K562 (cell line): ENCODE measurements at regions not wholly inside any gene's neighbourhood (a gene's known extent, or its start where the extent isn't known, plus 50 kb on each side); places are given as distances from the start of the nearest gene placed in this dataset.

Source experiments
- ATAC-seq: fragments of 200-7000 bp; cut with Tn5 transposase; 3 replicates; pipeline ENCODE4 v1.9.1; 2020; ENCODE audit warnings: moderate library complexity
- BruUV-seq: library from RNA; stranded (reverse); fragments of 400-500 nt; replicated peaks from 2 replicates; lab custom pipeline; 2021; lab: Mats Ljungman, UMichigan
- CTCF ChIA-PET: fragments of 300-600 bp; formaldehyde crosslinking; extraction: SDS; loops from one replicate; lab custom pipeline; 2021; ENCODE audit warnings: low intra/inter-chr PET ratio; lab: Yijun Ruan, JAX
- POLR2A ChIA-PET: fragments of 300-600, 350-650 bp; sonication (Branson Sonifier 250); formaldehyde crosslinking; extraction: SDS; loops from one replicate; lab custom pipeline; 2021; ENCODE audit warnings: antibody characterized with exemption, inconsistent platforms; lab: Yijun Ruan, JAX
- DNase-seq, 4 experiments: peaks; one replicate each; pipeline versions ENCODE4 v3.0.0 to v3.0.0-alpha.2; 2011 to 2018; ENCODE audit warnings: low spot score in 3 of 4, mixed read lengths in 3 of 4; ENCODE audit errors: extremely low read depth in 1 of 4
- FAIRE-seq: peaks from 2 replicates; lab custom pipeline; 2011; peaks lifted over from hg19 to GRCh38; lab: Jason Lieb, UNC
- H2AFZ ChIP-seq: 2 replicates; pipeline ENCODE4 v1.6.0; 2011; ENCODE audit warnings: low read depth, low read length, control low read depth, inconsistent platforms
- H3K27ac ChIP-seq: fragments of 200-600 bp; 3 replicates; pipeline ENCODE4 v1.8.0; 2011; ENCODE audit warnings: low read depth, mild to moderate bottlenecking, control low read depth, inconsistent platforms, low read length, moderate library complexity, mixed read lengths; ENCODE audit errors: extremely low read depth
- H3K27me3 ChIP-seq, 2 experiments: fragments of 300-600 bp in 1 of 2; 2 replicates in 1 of 2; 3 replicates in 1 of 2; pipeline versions ENCODE4 v1.6.0 to v1.8.0; 2011; ENCODE audit warnings: inconsistent platforms in 2 of 2, low read length in 2 of 2, mild to moderate bottlenecking in 1 of 2, mixed read lengths in 1 of 2, moderate library complexity in 1 of 2; ENCODE audit not compliant: control insufficient read depth in 2 of 2, insufficient read depth in 2 of 2
- H3K36me3 ChIP-seq: fragments of 300-600 bp; 3 replicates; pipeline ENCODE4 v1.8.0; 2011; ENCODE audit warnings: mild to moderate bottlenecking, low read length, inconsistent platforms; ENCODE audit not compliant: control insufficient read depth, insufficient read depth
- H3K4me1 ChIP-seq, 2 experiments: fragments of 200-600 bp in 1 of 2; replicated peaks in 1 of 2; 2 replicates in 1 of 2; 3 replicates in 1 of 2; pipeline versions ENCODE4 v1.5.1 to v1.8.0; 2011; ENCODE audit warnings: inconsistent platforms in 2 of 2, low read length in 2 of 2, mild to moderate bottlenecking in 1 of 2, mixed read lengths in 1 of 2, moderate library complexity in 1 of 2; ENCODE audit not compliant: control insufficient read depth in 2 of 2, insufficient read depth in 2 of 2
- H3K4me2 ChIP-seq: 2 replicates; pipeline ENCODE4 v1.6.1; 2011; ENCODE audit warnings: low read length, control low read depth, inconsistent platforms, mixed read lengths; ENCODE audit not compliant: insufficient read depth
- H3K4me3 ChIP-seq: fragments of 200-600 bp; sonication (generic), shearing (Covaris generic); 2 replicates; pipeline ENCODE4 v1.5.1; 2016; ENCODE audit warnings: control low read depth, inconsistent platforms
- H3K79me2 ChIP-seq: fragments of 200-600 bp; 3 replicates; pipeline ENCODE4 v1.8.0; 2011; ENCODE audit warnings: low read length, inconsistent platforms; ENCODE audit not compliant: control insufficient read depth, insufficient read depth
- H3K9ac ChIP-seq, 2 experiments: 2 replicates each; pipeline versions ENCODE4 v1.6.0 to v1.6.1; 2011; ENCODE audit warnings: low read depth in 2 of 2, low read length in 2 of 2, control low read depth in 1 of 2, inconsistent platforms in 1 of 2, mild to moderate bottlenecking in 1 of 2, mixed read lengths in 1 of 2; ENCODE audit not compliant: insufficient read depth in 1 of 2
- H3K9me1 ChIP-seq: one replicate; pipeline ENCODE4 v1.6.0; 2011; ENCODE audit warnings: inconsistent platforms, mild to moderate bottlenecking, low read length, moderate library complexity; ENCODE audit not compliant: control insufficient read depth, insufficient read depth
- H3K9me3 ChIP-seq: replicated peaks from 2 replicates; pipeline ENCODE4 v1.5.1; 2011; ENCODE audit warnings: low read depth, low read length, inconsistent platforms; ENCODE audit not compliant: control insufficient read depth, insufficient read depth
- H4K20me1 ChIP-seq: replicated peaks from 2 replicates; pipeline ENCODE4 v1.6.1; 2011; ENCODE audit warnings: low read length, inconsistent platforms, mixed read lengths; ENCODE audit not compliant: control insufficient read depth, insufficient read depth
- ARID4B ChIP-seq: sonication (generic); formaldehyde crosslinking; IDR thresholded peaks from 2 replicates; pipeline ENCODE4 v1.8.0; 2022; ENCODE audit warnings: mild to moderate bottlenecking, missing genetic modification reagents
- CBX2 ChIP-seq: fragments of 200-600 bp; sonication (generic); IDR thresholded peaks from one replicate; pipeline ENCODE4 v1.6.1; 2012; ENCODE audit warnings: mild to moderate bottlenecking, low read length, inconsistent platforms; ENCODE audit not compliant: insufficient read depth, poor library complexity, severe bottlenecking
- GABPA ChIP-seq: fragments of 200-800 bp; sonication (Bioruptor generic); conservative IDR thresholded peaks from 2 replicates; pipeline ENCODE4 v1.6.1; 2016; ENCODE audit warnings: low read depth, missing genetic modification characterization, missing compliant biosample characterization
- ILF3 ChIP-seq: fragments of 450-650 bp; IDR thresholded peaks from 2 replicates; pipeline ENCODE4 v1.6.1; 2018; ENCODE audit warnings: antibody characterized with exemption, mild to moderate bottlenecking, moderate library complexity, borderline replicate concordance
- LEF1 ChIP-seq: fragments of 450-650 bp; IDR thresholded peaks from 2 replicates; pipeline ENCODE4 v1.6.1; 2016; ENCODE audit warnings: mild to moderate bottlenecking
- MNT ChIP-seq, 2 experiments: fragments of 450-650 bp; conservative IDR thresholded peaks; 2 replicates each; pipeline ENCODE4 v1.6.1; 2017; ENCODE audit warnings: mild to moderate bottlenecking in 2 of 2, moderate library complexity in 2 of 2
- PTRF ChIP-seq: fragments of 450-650 bp; IDR thresholded peaks from 2 replicates; pipeline ENCODE4 v1.6.1; 2016; ENCODE audit warnings: mild to moderate bottlenecking, missing genetic modification characterization, missing compliant biosample characterization
- RCOR1 ChIP-seq, 2 experiments: IDR thresholded peaks; 2 replicates each; pipeline ENCODE4 v1.6.1; 2012; ENCODE audit warnings: low read depth in 2 of 2, low read length in 2 of 2, borderline replicate concordance in 1 of 2, improper control_type of control experiment in 1 of 2
- ZC3H4 ChIP-seq: sonication (generic); formaldehyde crosslinking; IDR thresholded peaks from 2 replicates; pipeline ENCODE4 v1.9.0; 2021; ENCODE audit warnings: missing genetic modification reagents, borderline replicate concordance
- ZC3H8 ChIP-seq: fragments of 450-650 bp; IDR thresholded peaks from 2 replicates; pipeline ENCODE4 v1.6.1; 2017
- ZFPM2 ChIP-seq: fragments of 250-450 bp; sonication (Bioruptor Pico); IDR thresholded peaks from 2 replicates; pipeline ENCODE4 v1.5.1; 2022; ENCODE audit warnings: mild to moderate bottlenecking
- ZNF197 ChIP-seq: fragments of 200-800 bp; sonication (Bioruptor generic); IDR thresholded peaks from 2 replicates; pipeline ENCODE4 v1.6.1; 2016; ENCODE audit warnings: low read depth, missing genetic modification characterization, missing compliant biosample characterization
- ZNF23 ChIP-seq: fragments of 250-450 bp; sonication (Bioruptor Pico); IDR thresholded peaks from 2 replicates; pipeline ENCODE4 v1.4.0; 2020; ENCODE audit warnings: mild to moderate bottlenecking
- WGBS: fragments of 100-300 bp; shearing (Covaris generic); methylation state at CpG from one replicate; pipeline ENCODE4 v1.1.6; 2016; ENCODE audit warnings: low coverage, mixed read lengths; ENCODE audit not compliant: insufficient coverage; ENCODE audit errors: missing lambda C conversion rate; 5-methylcytosine and 5-hydroxymethylcytosine counted together
- in situ Hi-C: fragments of 300-500 bp; cut with MboI; formaldehyde crosslinking; loops from 4 replicates; pipeline ENCODE4 v1.15.0; 2018; ENCODE audit warnings: inconsistent platforms, mixed read lengths
- intact Hi-C: fragments of 100-400 bp; cut with micrococcal nuclease; formaldehyde crosslinking; loops from 2 replicates; pipeline ENCODE4 v1.14.2; 2022
- TF ChIP-seq, protein P1 (sequence below): fragments of 250-450 bp; sonication (Bioruptor Pico); IDR thresholded peaks from 2 replicates; pipeline ENCODE4 v1.5.0; 2021
- TF ChIP-seq, protein P2 (sequence below): fragments of 450-650 bp; formaldehyde crosslinking; IDR thresholded peaks from 2 replicates; pipeline ENCODE4 v1.4.0; 2020; ENCODE audit warnings: mild to moderate bottlenecking, moderate library complexity

DNA sequence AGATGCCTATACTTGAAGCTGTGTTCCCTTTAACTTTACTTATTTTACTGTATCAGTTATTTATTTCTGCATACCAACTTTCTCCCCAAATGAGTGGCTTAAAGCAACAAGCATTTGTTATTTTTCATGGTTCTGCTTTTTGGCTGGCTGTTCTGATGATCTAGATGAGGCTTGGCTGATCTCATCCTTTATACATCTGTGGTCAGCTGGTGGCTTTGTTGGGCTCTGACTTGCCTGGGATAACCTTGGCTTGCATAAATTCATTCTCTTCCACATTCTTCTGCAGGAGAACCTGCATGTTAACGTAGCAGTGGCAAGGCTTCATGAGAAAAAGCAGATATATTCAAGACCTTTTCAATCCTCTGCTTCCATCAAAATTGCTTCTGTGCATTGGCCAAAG, 1317.6 kb downstream of the ADGRL3 start:
- Histone ChIP-seq H3K4me2 (no peak overlapping the region), H3K27ac (no peak overlapping the region), H3K4me1 (no peaks in the 10 kb centered on the region), H4K20me1 (no peaks in the 10 kb centered on the region), H3K36me3 (no peaks in the 10 kb centered on the region), H2AFZ (no peak overlapping the region), H3K79me2 (no peaks in the 10 kb centered on the region), H3K9me1 (no peaks in the 10 kb centered on the region), H3K4me3 (no peak overlapping the region), H3K9ac (no peak overlapping the region), H3K9me3 (no peaks in the 10 kb centered on the region), H3K27me3 (no peaks in the 10 kb centered on the region)
- POLR2A ChIA-PET = no interaction called here
- in situ Hi-C loops (no loop called here), intact Hi-C loops (no loop called here)
- CTCF ChIA-PET = no interaction called here
- FAIRE-seq = no peak
- WGBS = 0% methylated on average over 1 of the region's 1 CpG
- no TSS peak for BruUV-seq
- no peak for DNase-seq
- ATAC-seq = no peak
- no peak for TF ChIP-seq ZNF197 (CRISPR knock-in tag)
- no peak for TF ChIP-seq ZC3H8
- no peak for TF ChIP-seq MNT (conservative IDR thresholded peaks at IDR 0.05)
- no peak for TF ChIP-seq PTRF (tag)
- TF ChIP-seq, protein P1, sequence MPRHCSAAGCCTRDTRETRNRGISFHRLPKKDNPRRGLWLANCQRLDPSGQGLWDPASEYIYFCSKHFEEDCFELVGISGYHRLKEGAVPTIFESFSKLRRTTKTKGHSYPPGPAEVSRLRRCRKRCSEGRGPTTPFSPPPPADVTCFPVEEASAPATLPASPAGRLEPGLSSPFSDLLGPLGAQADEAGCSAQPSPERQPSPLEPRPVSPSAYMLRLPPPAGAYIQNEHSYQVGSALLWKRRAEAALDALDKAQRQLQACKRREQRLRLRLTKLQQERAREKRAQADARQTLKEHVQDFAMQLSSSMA (CRISPR knock-in tag) = no peak
- no peak for TF ChIP-seq ZC3H4 (CRISPR knock-in tag)
- no peak for TF ChIP-seq ZNF23 (CRISPR knock-in tag)
- TF ChIP-seq ILF3 = no peak
- TF ChIP-seq ARID4B (CRISPR knock-in tag) = no peak
- TF ChIP-seq ZFPM2 = no peak
- TF ChIP-seq GABPA (tag) = no peak
- no peak for TF ChIP-seq CBX2
- TF ChIP-seq LEF1 = no peak
- no peak for TF ChIP-seq RCOR1 (IDR thresholded peaks at IDR 0.05; ENCODE audit: borderline replicate concordance in 1 of 2, low read depth in 2 of 2, low read length in 2 of 2)
- TF ChIP-seq, protein P2, sequence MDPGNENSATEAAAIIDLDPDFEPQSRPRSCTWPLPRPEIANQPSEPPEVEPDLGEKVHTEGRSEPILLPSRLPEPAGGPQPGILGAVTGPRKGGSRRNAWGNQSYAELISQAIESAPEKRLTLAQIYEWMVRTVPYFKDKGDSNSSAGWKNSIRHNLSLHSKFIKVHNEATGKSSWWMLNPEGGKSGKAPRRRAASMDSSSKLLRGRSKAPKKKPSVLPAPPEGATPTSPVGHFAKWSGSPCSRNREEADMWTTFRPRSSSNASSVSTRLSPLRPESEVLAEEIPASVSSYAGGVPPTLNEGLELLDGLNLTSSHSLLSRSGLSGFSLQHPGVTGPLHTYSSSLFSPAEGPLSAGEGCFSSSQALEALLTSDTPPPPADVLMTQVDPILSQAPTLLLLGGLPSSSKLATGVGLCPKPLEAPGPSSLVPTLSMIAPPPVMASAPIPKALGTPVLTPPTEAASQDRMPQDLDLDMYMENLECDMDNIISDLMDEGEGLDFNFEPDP (CRISPR knock-in tag) = no peak
